H54 (cell line): ENCODE measurements at regions not wholly inside any gene's neighbourhood (a gene's known extent, or its start where the extent isn't known, plus 50 kb on each side); places are given as distances from the start of the nearest gene placed in this dataset.

ENCODE experiments used
- DNase-seq: peaks from one replicate; pipeline ENCODE4 v3.0.0; 2011; ENCODE audit warnings: low spot score, mixed read lengths; ENCODE audit not compliant: insufficient read length
- FAIRE-seq: peaks from 3 replicates; lab custom pipeline; 2011; peaks lifted over from hg19 to GRCh38; lab: Jason Lieb, UNC
- POLR2A ChIP-seq: IDR thresholded peaks from 2 replicates; pipeline ENCODE4 v1.6.1; 2011; ENCODE audit warnings: low read depth, mild to moderate bottlenecking, low read length

DNA sequence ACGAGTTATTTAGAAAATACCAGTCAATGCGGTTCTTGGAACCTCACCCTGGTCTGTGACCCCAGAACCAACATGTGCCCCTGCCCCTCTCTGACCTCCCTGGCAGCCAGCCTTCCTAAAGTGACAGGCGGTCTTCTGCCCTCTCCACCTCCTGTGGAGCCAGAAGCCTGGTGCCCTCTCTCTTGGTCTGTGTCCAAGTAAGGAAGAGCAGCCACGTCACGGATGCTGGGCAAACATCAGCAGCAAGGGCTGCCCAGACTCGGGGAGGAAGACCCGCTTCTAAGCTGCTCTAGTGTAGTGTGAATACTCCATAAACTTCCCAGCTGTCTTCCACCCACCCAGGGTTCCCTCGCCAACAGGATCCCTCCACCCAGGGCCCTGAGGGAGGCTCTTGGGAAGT, 272.4 kb downstream of the BMP7 start:
- no peak for TF ChIP-seq POLR2A
- no peak for FAIRE-seq
- no peak for DNase-seq

DNA sequence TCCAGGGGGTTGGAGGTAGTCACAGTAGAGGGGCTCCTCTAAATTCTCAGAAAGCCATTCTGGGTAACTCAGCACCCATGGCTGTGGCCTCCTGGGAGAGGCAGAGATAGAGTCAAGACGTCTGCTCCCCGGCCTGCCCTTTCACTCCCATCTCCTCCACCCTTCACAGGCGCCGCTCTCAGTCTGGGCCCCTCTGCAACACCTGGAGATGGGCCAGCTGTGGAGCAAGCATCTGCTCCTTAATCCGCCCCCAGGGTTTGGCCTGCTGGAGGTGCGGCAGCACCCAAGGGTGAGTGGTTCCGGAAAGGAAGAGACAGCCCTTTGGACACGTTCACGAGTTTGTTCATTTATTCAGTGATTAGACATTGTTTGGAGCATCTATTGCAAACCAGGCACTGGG, 271.3 kb downstream of the BMP7 start:
- FAIRE-seq (no peak), DNase-seq (no peak)
- TF ChIP-seq POLR2A = no peak

DNA sequence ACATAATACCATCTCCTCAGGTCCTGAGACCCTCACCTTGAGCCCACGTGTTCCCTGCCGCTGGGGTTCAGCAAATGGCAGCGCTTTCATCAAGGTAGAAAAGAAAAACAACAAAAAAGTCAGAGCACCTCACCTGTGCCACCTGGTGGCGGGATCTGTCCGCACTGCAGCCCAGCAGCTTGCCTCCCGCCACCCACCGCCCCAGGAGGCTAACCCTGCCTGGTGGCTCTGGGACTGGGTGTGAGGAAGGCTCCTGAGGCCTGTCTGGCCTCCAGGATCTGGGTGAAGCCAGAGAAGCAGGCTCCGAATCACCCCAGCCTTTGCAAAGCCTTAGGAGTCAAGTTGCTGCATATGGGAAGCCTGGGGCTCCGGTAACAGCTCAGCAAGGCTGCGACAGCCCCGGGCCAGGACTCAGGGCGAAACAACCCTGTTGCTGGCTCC, 270.8 kb downstream of the BMP7 start:
- TF ChIP-seq POLR2A = no peak
- FAIRE-seq (no peak), DNase-seq (no peak)

DNA sequence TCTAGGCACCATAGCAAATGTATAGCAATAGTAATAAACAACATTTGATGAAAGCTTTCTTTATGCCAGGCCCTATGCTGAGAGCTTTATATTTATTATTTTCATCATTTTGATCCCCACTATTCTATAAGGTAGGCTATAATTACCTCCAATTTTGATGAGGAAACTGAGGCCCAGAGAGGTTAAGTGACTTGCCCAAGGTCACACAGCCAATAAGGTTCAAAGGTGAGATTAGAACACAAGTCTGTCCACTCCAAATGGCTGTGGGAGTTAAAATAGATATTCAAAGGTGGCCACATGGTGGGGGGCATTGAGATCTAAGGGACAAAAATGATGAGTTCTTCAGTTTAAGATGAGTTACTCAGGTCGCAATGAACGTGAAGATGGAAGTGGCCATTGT, 269.9 kb downstream of the BMP7 start:
- no peak for FAIRE-seq
- TF ChIP-seq POLR2A = no peak
- no peak for DNase-seq

DNA sequence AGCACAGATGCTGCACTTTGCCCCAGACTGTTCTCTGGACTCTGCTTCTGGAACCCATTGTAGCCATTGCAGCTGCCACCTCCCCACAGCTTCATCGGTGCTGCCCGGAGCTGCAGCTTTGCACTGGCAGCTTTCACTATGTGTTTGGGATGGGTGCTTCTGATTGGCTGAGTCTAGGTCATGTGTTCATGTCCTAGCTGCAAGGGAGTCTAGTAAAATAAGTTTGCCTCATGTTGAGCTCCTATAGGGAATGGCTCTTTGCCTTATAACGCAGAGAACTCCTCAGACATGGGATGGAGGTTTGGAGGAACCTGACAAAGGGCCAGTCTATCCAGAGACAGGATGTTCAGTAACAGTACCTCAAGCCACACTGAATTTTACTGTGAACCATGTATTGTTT, 268.0 kb downstream of the BMP7 start:
- FAIRE-seq (no peak), DNase-seq (no peak)
- TF ChIP-seq POLR2A = no peak

DNA sequence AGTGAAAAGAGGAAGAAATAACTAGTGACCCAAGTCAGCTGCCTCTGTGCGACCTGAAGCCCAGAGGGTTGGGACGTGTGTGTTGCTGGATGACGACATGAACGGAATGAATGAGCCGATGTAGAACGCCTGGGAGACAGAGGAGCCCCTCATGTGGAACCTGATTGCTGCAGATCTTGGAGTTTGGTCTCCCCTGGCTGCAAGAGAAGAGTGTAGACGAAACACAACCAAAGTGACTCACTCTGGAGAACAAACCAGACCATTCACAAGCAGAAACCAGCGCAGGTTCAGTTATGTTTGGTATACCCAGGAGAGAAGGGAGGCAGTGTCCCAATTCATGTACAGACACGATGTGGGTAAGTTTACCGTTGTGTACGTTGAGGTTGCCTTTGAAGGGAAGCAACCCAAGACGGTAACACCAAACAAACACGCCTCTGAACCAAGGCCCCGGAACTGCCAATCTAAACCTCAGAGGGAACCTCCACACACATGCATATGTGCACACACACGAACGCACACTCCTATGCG, 265.9 kb downstream of the BMP7 start:
- no peak for TF ChIP-seq POLR2A
- FAIRE-seq (no peak), DNase-seq (no peak)

DNA sequence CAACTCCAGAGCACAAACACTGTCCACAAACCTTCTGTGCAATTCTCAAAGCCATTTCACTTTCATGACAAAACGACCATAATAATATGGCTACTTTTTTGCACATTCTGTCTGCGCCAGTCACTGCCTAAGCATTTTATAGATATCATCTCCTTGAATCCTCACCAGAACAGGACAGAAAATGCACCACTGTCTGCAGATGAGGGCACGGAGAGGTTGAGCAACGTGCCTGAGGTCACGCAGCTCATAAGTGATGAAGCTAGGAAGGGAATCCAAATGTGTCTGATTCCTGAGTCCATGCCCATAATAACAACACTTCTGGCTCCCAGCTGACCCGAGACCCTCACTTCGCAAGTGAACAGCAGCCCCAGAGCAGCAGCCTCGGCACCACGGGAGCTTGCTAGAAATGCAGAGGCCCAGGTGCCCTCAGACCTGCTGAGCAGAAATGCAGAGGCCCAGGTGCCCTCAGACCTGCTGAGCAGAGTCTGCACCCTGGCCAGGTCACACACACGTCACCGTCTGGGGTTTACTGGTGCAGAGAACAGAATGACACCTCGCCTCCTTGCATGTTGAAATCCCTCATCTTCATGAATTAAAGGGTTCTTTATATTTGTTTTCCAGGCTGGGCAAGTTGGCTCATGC, 265.2 kb downstream of the BMP7 start:
- FAIRE-seq = no peak
- TF ChIP-seq POLR2A = no peak
- DNase-seq = no peak

DNA sequence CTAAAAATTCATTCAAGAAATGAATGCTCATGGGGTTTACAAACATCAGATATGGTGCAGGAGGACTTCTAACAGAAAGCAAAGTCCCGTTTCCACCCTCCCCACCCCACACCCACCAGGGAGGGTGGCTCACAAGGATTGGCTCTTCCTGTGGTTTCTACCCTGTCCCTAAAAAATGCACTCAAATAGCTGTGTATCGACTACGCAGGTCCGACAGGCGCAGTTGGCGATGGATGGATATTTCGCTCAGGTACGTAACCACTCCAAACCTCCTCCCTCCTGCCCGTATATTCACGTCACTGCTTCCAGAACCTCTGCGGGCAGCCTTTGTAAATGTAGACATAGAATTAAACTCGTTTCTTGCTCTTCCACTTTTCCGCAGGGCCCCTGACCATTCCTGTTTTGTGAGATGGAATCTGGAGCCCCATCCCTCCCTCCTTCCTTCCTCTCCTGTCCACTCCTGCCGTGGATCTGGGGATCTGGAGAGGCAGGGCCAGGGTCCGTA, 264.3 kb downstream of the BMP7 start:
- no peak for TF ChIP-seq POLR2A
- DNase-seq (no peak), FAIRE-seq (no peak)

DNA sequence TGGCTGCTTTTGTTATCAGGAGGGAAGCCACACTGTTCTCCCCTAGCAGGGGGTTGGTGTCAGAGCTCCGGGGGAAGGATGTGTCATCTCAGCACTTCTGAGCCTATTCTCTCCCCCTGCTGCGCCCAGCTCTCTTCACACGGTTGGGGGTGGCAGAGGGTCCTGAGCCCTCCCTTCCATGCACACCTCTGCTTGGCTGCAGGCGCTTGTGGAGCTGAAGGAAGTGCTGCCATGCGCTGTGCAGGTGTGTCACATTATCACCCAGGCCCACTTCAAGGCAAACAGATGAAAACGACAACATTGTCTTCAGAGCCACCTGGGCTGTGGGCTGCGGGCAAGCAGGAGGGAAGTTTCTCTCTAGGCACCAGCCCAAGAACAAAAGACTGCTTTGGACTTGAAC, 263.4 kb downstream of the BMP7 start:
- FAIRE-seq (no peak), DNase-seq (no peak)
- no peak for TF ChIP-seq POLR2A

DNA sequence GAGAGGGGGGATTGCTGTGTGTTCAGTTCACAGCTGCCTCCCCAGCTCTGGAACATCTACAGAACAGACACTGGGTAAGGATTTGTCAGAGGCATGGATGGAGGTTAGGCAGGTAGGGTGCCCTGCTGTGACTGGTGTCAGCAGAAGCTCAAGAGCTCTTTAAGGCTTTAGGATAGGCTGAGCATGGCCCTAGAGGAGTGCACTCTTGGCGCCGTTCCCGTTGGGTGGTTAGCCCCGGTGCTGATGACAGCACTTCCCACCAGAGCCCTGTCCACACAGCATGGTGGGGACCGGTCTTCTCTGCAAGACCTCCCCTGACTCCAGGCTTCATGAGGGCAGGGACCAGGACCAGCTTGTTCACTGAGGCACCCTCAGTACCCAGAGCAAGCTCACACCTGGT, 262.0 kb downstream of the BMP7 start:
- DNase-seq (no peak), FAIRE-seq (no peak)
- TF ChIP-seq POLR2A = no peak

DNA sequence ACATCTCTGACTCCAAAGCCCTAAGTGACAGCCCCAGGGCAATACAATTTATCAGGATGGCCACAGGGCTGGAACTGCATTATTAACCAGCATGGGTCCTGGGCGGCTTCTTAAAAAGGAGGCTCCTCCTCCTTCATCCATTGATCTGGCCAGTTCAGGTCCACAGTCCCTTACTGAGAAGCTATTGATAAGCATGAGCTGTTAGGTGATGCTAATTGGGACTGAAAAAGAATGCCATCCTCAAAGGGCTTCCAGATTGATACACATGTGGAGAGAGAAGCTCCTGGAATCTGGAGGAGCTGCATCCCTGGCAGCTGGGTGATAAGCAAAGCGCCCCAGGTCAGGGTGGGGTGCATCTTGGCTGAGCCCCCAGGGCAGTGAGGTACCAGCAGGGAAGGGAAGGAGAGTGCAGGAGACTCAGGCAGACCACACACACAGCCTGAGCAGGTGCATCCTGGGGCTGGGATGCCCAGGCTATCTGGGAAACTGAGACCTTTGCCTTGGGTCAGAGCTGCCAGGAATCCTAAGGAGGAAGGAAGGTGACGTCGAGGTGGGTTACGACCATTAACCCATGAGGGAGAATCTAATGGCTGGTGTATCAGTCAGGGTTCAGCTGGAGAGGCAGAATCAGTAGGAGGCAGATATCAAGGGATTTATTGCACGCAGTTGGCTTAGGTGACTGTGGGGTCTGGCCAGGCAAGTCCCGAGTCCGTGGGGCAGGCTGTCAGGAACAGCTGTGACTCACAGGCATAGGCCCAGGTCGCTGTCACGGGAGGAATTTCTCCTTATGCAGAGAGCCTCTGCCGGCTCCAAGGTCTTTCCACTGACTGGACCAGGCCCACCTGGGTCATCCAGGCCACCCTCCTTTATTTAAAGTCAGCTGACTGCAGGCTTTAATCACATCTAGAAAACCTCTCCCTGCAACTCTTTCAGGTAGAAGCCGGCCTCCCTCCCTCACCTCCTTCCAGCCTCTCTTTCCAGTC, 261.2 kb downstream of the BMP7 start:
- FAIRE-seq = no peak
- TF ChIP-seq POLR2A = no peak
- DNase-seq = no peak

DNA sequence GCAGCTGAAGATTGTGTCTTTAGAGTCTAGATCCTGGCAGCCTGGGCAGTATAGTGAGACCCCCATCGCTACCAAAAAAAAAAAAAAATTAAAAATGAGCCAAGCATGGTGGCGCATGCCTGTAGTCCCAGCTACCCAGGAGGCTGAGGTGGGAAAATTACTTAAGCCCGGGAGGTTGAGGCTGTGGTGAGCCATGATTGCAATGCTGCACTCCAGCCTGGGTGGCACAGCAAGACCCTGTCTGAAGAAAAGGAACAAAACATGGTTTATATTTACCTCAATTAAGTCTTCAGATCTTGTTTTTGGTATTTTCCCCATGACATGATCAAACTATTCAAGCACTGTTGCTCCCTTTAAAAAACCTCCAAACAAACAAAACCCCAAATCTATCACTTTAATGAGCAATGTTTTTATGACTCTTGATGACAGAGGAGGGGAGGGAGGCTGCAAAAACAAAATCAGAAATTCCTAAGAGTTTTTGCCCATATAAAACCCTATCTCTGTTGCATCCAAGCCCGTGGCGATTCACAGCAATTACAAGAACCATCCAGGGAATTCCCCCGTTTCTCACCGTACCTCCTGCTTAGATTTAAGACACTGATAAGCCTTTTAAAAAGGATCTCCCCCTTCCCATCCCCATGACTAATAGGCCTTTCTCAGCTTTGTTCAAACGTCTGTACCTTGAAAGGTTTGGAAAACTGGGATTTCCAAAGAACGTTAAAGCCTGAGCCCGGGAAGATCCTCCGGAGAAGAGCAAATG, 259.9 kb downstream of the BMP7 start:
- FAIRE-seq (no peak), DNase-seq (no peak)
- no peak for TF ChIP-seq POLR2A

DNA sequence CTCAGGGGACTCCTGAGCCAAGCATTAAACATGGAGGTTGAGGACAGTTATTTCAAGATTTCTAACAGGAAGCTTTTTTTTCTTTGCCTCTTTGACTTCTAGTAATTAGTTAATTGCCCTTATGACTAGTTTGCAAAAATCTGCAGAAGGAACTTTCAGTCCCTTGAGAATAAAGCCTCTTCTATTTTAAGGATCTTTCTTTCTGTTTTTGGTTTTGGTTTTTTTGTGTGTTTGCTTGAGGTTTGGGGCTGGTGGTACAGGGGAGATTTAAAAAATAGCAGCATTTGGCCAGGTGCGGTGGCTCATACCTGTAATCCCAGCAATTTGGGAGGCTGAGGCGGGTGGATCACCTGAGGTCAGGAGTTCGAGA, 259.3 kb downstream of the BMP7 start:
- no peak for TF ChIP-seq POLR2A
- no peak for FAIRE-seq

More for the DNA sequence above, 259.3 kb downstream of the BMP7 start:
- DNase-seq = no peak
